Loucy (cell line): ENCODE measurements at regions not wholly inside any gene's neighbourhood (a gene's known extent, or its start where the extent isn't known, plus 50 kb on each side); places are given as distances from the start of the nearest gene placed in this dataset.

Source experiments
- EZH2phosphoT487 ChIP-seq: fragments of 200-600 bp; IDR thresholded peaks from 2 replicates; pipeline ENCODE4 v1.6.1; 2018; ENCODE audit warnings: antibody characterized with exemption, mild to moderate bottlenecking, moderate library complexity, borderline replicate concordance
- TF ChIP-seq, protein P1 (sequence below): fragments of 200-600 bp; sonication (generic); conservative IDR thresholded peaks from 2 replicates; pipeline ENCODE4 v1.5.1; 2014; ENCODE audit warnings: mild to moderate bottlenecking, antibody characterized with exemption, low read length

DNA sequence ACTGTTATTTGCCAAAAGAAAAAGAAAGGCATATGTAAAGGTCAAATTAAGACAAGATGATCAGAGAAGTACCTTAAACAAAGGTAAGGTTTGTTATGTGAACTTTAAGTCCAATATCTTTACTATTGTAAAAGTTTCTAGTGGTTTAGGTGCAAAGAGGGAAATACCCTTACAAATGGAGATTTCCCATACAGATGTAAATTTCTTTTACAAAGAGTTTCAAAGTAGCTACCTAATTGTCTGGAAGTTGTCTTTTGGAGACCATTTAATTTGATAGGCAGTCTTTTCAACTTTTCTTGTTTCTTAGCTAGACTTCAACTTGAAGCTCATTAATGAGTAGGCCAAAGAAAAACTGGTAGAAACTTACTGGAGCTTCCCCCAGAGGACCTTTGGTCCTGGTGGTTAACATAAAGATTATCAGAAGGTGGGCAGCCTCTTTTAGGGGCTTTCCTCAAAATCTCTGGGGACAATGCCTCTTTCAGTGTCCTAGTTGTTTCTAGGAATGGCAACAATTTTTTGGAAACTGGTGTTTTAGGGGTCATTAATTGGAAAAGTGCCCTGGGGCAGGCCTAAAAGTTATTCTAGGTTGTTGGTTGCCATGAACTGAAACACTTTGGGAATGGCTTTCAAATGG, 297.3 kb downstream of the GUCY2F start:
- TF ChIP-seq, protein P1, sequence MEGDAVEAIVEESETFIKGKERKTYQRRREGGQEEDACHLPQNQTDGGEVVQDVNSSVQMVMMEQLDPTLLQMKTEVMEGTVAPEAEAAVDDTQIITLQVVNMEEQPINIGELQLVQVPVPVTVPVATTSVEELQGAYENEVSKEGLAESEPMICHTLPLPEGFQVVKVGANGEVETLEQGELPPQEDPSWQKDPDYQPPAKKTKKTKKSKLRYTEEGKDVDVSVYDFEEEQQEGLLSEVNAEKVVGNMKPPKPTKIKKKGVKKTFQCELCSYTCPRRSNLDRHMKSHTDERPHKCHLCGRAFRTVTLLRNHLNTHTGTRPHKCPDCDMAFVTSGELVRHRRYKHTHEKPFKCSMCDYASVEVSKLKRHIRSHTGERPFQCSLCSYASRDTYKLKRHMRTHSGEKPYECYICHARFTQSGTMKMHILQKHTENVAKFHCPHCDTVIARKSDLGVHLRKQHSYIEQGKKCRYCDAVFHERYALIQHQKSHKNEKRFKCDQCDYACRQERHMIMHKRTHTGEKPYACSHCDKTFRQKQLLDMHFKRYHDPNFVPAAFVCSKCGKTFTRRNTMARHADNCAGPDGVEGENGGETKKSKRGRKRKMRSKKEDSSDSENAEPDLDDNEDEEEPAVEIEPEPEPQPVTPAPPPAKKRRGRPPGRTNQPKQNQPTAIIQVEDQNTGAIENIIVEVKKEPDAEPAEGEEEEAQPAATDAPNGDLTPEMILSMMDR, result no peak
- no peak for TF ChIP-seq EZH2phosphoT487
